H9 (cell line): ENCODE measurements at regions not wholly inside any gene's neighbourhood (a gene's known extent, or its start where the extent isn't known, plus 50 kb on each side); places are given as distances from the start of the nearest gene placed in this dataset.

Experiments
- DNase-seq: peaks from one replicate; pipeline ENCODE4 v3.0.0-alpha.2; 2017
- H2AFZ ChIP-seq: one replicate; pipeline ENCODE4 v1.6.1; 2013; ENCODE audit warnings: mild to moderate bottlenecking, low read length, control low read depth, moderate library complexity
- H2AK5ac ChIP-seq: 2 replicates; pipeline ENCODE4 v1.6.1; 2013; ENCODE audit warnings: low read length, control low read depth, mixed read lengths; ENCODE audit not compliant: insufficient read length
- H2BK120ac ChIP-seq: one replicate; pipeline ENCODE4 v1.6.1; 2013; ENCODE audit warnings: low read depth, mild to moderate bottlenecking, low read length, control low read depth, inconsistent platforms; ENCODE audit not compliant: poor library complexity, severe bottlenecking
- H2BK12ac ChIP-seq: 2 replicates; pipeline ENCODE4 v1.6.1; 2013; ENCODE audit warnings: low read length, control low read depth, mixed read lengths, low read depth; ENCODE audit not compliant: insufficient read length
- H2BK15ac ChIP-seq: 2 replicates; pipeline ENCODE4 v1.6.1; 2013; ENCODE audit warnings: low read depth, low read length, control low read depth
- H2BK20ac ChIP-seq: one replicate; pipeline ENCODE4 v1.6.1; 2013; ENCODE audit warnings: low read depth, mild to moderate bottlenecking, low read length, control low read depth, inconsistent platforms; ENCODE audit not compliant: poor library complexity, severe bottlenecking
- H2BK5ac ChIP-seq: 2 replicates; pipeline ENCODE4 v1.6.1; 2013; ENCODE audit warnings: low read length, control low read depth, mixed read lengths; ENCODE audit not compliant: insufficient read length
- H3K14ac ChIP-seq: 2 replicates; pipeline ENCODE4 v1.6.1; 2013; ENCODE audit warnings: low read length, control low read depth; ENCODE audit not compliant: insufficient read depth
- H3K18ac ChIP-seq: 2 replicates; pipeline ENCODE4 v1.6.1; 2013; ENCODE audit warnings: low read depth, mild to moderate bottlenecking, mixed read lengths, low read length, control low read depth; ENCODE audit not compliant: insufficient read length
- H3K23ac ChIP-seq: 2 replicates; pipeline ENCODE4 v1.6.1; 2013; ENCODE audit warnings: low read length, control low read depth, mixed read lengths, low read depth; ENCODE audit not compliant: insufficient read length
- H3K23me2 ChIP-seq: 2 replicates; pipeline ENCODE4 v1.6.1; 2013; ENCODE audit warnings: low read depth, mild to moderate bottlenecking, mixed read lengths, low read length, control low read depth; ENCODE audit not compliant: insufficient read length, poor library complexity, severe bottlenecking
- H3K27ac ChIP-seq: 2 replicates; pipeline ENCODE4 v1.5.1; 2013; ENCODE audit warnings: low read length, control low read depth, mixed read lengths, low read depth; ENCODE audit not compliant: insufficient read length
- H3K27me3 ChIP-seq: 2 replicates; pipeline ENCODE4 v1.6.1; 2013; ENCODE audit warnings: low read length, control low read depth, inconsistent platforms; ENCODE audit not compliant: insufficient read depth
- H3K4ac ChIP-seq: 2 replicates; pipeline ENCODE4 v1.6.1; 2013; ENCODE audit warnings: low read depth, mild to moderate bottlenecking, control low read depth, inconsistent platforms, low read length, moderate library complexity
- H3K4me1 ChIP-seq: 2 replicates; pipeline ENCODE4 v1.6.1; 2013; ENCODE audit warnings: low read length, control low read depth, inconsistent platforms; ENCODE audit not compliant: insufficient read depth
- H3K4me2 ChIP-seq: 2 replicates; pipeline ENCODE4 v1.6.1; 2013; ENCODE audit warnings: low read length, control low read depth, mixed read lengths; ENCODE audit not compliant: insufficient read length, insufficient read depth
- H3K56ac ChIP-seq: 2 replicates; pipeline ENCODE4 v1.6.1; 2013; ENCODE audit warnings: low read depth, mild to moderate bottlenecking, mixed read lengths, low read length, control low read depth; ENCODE audit not compliant: insufficient read length
- H3K79me1 ChIP-seq: 2 replicates; pipeline ENCODE4 v1.6.1; 2013; ENCODE audit warnings: low read depth, mild to moderate bottlenecking, moderate library complexity, low read length, control low read depth, inconsistent platforms; ENCODE audit not compliant: insufficient read depth, poor library complexity, severe bottlenecking
- H3K79me2 ChIP-seq: 2 replicates; pipeline ENCODE4 v1.6.1; 2013; ENCODE audit warnings: low read length, control low read depth, inconsistent platforms; ENCODE audit not compliant: insufficient read depth
- H3K9ac ChIP-seq: 2 replicates; pipeline ENCODE4 v1.6.1; 2013; ENCODE audit warnings: low read length, control low read depth, mixed read lengths; ENCODE audit not compliant: insufficient read length; ENCODE audit errors: extremely low read depth
- H3K9me3 ChIP-seq: one replicate; pipeline ENCODE4 v1.6.1; 2013; ENCODE audit warnings: low read depth, low read length, inconsistent platforms; ENCODE audit not compliant: control insufficient read depth
- H3T11ph ChIP-seq: one replicate; pipeline ENCODE4 v1.6.1; 2013; ENCODE audit warnings: mild to moderate bottlenecking, low read length, control low read depth, inconsistent platforms
- H4K20me1 ChIP-seq: one replicate; pipeline ENCODE4 v1.6.1; 2013; ENCODE audit not compliant: control insufficient read depth, insufficient read length, insufficient read depth
- H4K5ac ChIP-seq: 2 replicates; pipeline ENCODE4 v1.6.1; 2013; ENCODE audit warnings: low read depth, mild to moderate bottlenecking, mixed read lengths, low read length, control low read depth; ENCODE audit not compliant: insufficient read length
- H4K8ac ChIP-seq: replicated peaks from 2 replicates; pipeline ENCODE4 v1.6.1; 2013; ENCODE audit warnings: low read length, control low read depth, mixed read lengths, low read depth; ENCODE audit not compliant: insufficient read length
- H4K91ac ChIP-seq: 2 replicates; pipeline ENCODE4 v1.6.1; 2013; ENCODE audit warnings: low read depth, mild to moderate bottlenecking, moderate library complexity, mixed read lengths, low read length, control low read depth; ENCODE audit not compliant: insufficient read length
- H3K27ac Mint-ChIP-seq, 3 experiments: 2 replicates in 2 of 3; 3 replicates in 1 of 3; pipeline ENCODE4 v1.8.0; 2020 to 2021; ENCODE audit warnings: mixed read lengths in 3 of 3, mild to moderate bottlenecking in 1 of 3, moderate library complexity in 1 of 3
- H3K27me3 Mint-ChIP-seq: 2 replicates; pipeline ENCODE4 v1.8.0; 2021; ENCODE audit warnings: low read depth, mild to moderate bottlenecking, moderate library complexity, mixed read lengths
- H3K36me3 Mint-ChIP-seq, 3 experiments: 2 replicates in 2 of 3; 3 replicates in 1 of 3; pipeline ENCODE4 v1.8.0; 2020 to 2021; ENCODE audit warnings: low read depth in 3 of 3, mixed read lengths in 3 of 3; ENCODE audit not compliant: insufficient read depth in 1 of 3
- H3K4me1 Mint-ChIP-seq, 2 experiments: 2 replicates each; pipeline ENCODE4 v1.8.0; 2020; ENCODE audit warnings: mixed read lengths in 2 of 2
- H3K4me3 Mint-ChIP-seq, 2 experiments: 2 replicates in 1 of 2; 3 replicates in 1 of 2; pipeline ENCODE4 v1.8.0; 2020 to 2021; ENCODE audit warnings: mild to moderate bottlenecking in 2 of 2, mixed read lengths in 2 of 2, moderate library complexity in 1 of 2
- H3K9me3 Mint-ChIP-seq, 2 experiments: 2 replicates in 1 of 2; 3 replicates in 1 of 2; pipeline ENCODE4 v1.8.0; 2020; ENCODE audit warnings: mild to moderate bottlenecking in 2 of 2, mixed read lengths in 2 of 2, moderate library complexity in 1 of 2
- WGBS: extraction: QIAGEN DNeasy Blood & Tissue Kit; methylation state at CpG from one replicate; pipeline ENCODE4 v1.1.7; 2013; ENCODE audit warnings: missing lambda C conversion rate, low lambda C conversion rate, mixed read lengths; ENCODE audit not compliant: insufficient read length; ENCODE audit errors: extremely low coverage; 5-methylcytosine and 5-hydroxymethylcytosine counted together
- TF ChIP-seq, protein P1 (sequence below): fragments of 200-600 bp; sonication (generic); conservative IDR thresholded peaks from 3 replicates; pipeline ENCODE4 v1.8.0; 2021; ENCODE audit warnings: antibody characterized with exemption, mild to moderate bottlenecking

DNA sequence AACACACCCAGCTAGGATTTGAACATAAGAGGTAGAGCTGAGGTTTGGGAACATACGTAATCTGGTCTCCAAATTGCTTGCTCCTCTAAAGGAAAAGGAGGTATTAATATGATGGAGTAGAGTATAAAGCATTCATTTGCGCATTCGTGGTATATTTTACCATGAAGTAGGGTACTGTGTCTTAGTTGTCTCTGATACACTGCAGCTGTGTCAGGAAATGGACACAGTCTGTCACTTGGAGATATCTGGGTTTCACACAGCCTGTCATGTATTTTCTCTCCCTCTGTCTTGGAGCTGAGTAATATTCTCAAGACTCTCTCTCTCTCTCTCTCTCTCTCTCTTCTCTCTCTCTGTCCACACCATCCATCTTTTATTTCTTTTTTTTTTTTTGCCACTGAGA, 274.8 kb upstream of the UGT8 start:
- no peak overlapping the region for H2BK15ac ChIP-seq
- H3K36me3 Mint-ChIP-seq: no peaks in the 10 kb centered on the region
- H2BK20ac ChIP-seq: no peak overlapping the region
- no peak overlapping the region for H3K4me3 Mint-ChIP-seq
- H2BK12ac ChIP-seq: no peak overlapping the region
- H3K27me3 ChIP-seq: no peaks in the 10 kb centered on the region
- H3K79me2 ChIP-seq: no peaks in the 10 kb centered on the region
- H4K20me1 ChIP-seq: no peaks in the 10 kb centered on the region
- H3K18ac ChIP-seq: no peak overlapping the region
- no peak overlapping the region for H4K5ac ChIP-seq
- H4K8ac ChIP-seq: no peak overlapping the region
- no peak overlapping the region for H2BK120ac ChIP-seq
- no peak overlapping the region for H3K27ac ChIP-seq
- DNase-seq: no peak
- H3K27ac Mint-ChIP-seq: no peak overlapping the region
- H3K4ac ChIP-seq: no peak overlapping the region
- no peak overlapping the region for H2AFZ ChIP-seq
- no CpG with 5 or more reads among the region's 3 CpGs for WGBS
- H3K4me1 ChIP-seq: peaks cover 2% of the 10 kb centered on the region; the same call in 1 of the 2 replicates
- no peak overlapping the region for H2AK5ac ChIP-seq
- no peak overlapping the region for H3T11ph ChIP-seq
- no peak overlapping the region for H3K23ac ChIP-seq
- H3K56ac ChIP-seq: no peak overlapping the region
- H3K9me3 ChIP-seq: no peaks in the 10 kb centered on the region
- no peaks in the 10 kb centered on the region for H3K27me3 Mint-ChIP-seq
- H3K14ac ChIP-seq: no peak overlapping the region
- no peak overlapping the region for H2BK5ac ChIP-seq
- H3K79me1 ChIP-seq: no peaks in the 10 kb centered on the region
- no peak overlapping the region for H4K91ac ChIP-seq
- H3K9ac ChIP-seq: no peak overlapping the region
- H3K4me1 Mint-ChIP-seq: 0 out of 4 replicates have a peak, but pooled peaks cover 0 to 3% of the 10 kb centered on the region in 2 experiments
- no peak overlapping the region for H3K4me2 ChIP-seq
- H3K9me3 Mint-ChIP-seq: no peaks in the 10 kb centered on the region
- no peaks in the 10 kb centered on the region for H3K23me2 ChIP-seq
- TF ChIP-seq, protein P1, sequence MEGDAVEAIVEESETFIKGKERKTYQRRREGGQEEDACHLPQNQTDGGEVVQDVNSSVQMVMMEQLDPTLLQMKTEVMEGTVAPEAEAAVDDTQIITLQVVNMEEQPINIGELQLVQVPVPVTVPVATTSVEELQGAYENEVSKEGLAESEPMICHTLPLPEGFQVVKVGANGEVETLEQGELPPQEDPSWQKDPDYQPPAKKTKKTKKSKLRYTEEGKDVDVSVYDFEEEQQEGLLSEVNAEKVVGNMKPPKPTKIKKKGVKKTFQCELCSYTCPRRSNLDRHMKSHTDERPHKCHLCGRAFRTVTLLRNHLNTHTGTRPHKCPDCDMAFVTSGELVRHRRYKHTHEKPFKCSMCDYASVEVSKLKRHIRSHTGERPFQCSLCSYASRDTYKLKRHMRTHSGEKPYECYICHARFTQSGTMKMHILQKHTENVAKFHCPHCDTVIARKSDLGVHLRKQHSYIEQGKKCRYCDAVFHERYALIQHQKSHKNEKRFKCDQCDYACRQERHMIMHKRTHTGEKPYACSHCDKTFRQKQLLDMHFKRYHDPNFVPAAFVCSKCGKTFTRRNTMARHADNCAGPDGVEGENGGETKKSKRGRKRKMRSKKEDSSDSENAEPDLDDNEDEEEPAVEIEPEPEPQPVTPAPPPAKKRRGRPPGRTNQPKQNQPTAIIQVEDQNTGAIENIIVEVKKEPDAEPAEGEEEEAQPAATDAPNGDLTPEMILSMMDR: no peak
